Astrocyte of the cerebellum (primary cell): ENCODE measurements at regions not wholly inside any gene's neighbourhood (a gene's known extent, or its start where the extent isn't known, plus 50 kb on each side); places are given as distances from the start of the nearest gene placed in this dataset.

Experiments
- DNase-seq: peaks from one replicate; pipeline ENCODE4 v3.0.0-alpha.2; 2011; ENCODE audit warnings: low read depth
- H3K4me3 ChIP-seq: 2 replicates; pipeline ENCODE4 v1.5.1; 2011; ENCODE audit warnings: mild to moderate bottlenecking, low read depth, low read length, moderate library complexity
- in situ Hi-C: cut with HindIII; loops from 2 replicates; pipeline ENCODE4 v1.10.0; 2017; ENCODE audit warnings: low sequenced_read_pairs
- TF ChIP-seq, protein P1 (sequence below): IDR thresholded peaks from 2 replicates; pipeline ENCODE4 v1.5.1; 2012; ENCODE audit warnings: low read length, low read depth, moderate library complexity, mild to moderate bottlenecking; ENCODE audit errors: missing control alignments

DNA sequence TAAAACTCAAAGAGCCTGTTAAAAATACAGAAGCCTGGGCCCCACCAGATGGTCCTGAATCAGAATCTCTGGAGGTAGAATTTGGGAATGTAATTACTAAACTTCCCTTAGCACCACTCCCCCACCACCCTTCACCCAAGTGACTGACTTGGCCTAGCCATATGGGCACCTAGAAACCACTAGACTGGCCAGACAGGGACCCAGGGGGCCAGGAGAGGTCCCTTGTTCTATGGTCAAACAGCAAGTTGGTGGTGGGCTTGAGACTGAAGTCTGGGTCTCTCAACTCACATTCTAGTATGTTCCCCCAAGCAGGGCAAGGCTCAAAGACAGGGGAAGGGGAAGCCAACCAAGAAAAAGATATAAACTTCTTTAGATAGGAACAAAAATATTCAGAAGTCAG lies 301.5 kb upstream of the TLE3 start:
- no peak overlapping the region for H3K4me3 ChIP-seq
- no peak for DNase-seq
- in situ Hi-C loops, result no loop called here
- TF ChIP-seq, protein P1, sequence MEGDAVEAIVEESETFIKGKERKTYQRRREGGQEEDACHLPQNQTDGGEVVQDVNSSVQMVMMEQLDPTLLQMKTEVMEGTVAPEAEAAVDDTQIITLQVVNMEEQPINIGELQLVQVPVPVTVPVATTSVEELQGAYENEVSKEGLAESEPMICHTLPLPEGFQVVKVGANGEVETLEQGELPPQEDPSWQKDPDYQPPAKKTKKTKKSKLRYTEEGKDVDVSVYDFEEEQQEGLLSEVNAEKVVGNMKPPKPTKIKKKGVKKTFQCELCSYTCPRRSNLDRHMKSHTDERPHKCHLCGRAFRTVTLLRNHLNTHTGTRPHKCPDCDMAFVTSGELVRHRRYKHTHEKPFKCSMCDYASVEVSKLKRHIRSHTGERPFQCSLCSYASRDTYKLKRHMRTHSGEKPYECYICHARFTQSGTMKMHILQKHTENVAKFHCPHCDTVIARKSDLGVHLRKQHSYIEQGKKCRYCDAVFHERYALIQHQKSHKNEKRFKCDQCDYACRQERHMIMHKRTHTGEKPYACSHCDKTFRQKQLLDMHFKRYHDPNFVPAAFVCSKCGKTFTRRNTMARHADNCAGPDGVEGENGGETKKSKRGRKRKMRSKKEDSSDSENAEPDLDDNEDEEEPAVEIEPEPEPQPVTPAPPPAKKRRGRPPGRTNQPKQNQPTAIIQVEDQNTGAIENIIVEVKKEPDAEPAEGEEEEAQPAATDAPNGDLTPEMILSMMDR, result no peak

DNA sequence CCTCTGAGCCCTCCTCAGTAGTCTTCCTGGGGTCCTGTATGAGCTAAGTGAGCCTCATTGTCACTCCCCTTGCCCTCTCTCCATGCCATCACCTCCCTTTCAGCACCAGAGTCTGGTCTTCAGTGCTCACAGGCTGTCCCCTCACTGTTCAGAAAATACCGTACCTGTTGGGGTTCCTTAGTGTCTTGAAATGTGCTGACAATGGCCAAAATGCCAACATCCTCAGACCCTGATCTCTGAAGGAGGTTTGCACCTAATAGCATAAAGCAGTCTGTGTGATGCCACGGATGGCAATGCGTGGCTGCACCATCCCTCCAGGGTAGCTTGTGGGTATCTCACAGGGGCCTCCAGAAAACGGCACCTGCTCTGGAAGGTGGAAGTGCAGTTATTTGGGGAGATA lies 301.0 kb upstream of the TLE3 start:
- TF ChIP-seq, protein P1, result no peak
- DNase-seq, result no peak

DNA sequence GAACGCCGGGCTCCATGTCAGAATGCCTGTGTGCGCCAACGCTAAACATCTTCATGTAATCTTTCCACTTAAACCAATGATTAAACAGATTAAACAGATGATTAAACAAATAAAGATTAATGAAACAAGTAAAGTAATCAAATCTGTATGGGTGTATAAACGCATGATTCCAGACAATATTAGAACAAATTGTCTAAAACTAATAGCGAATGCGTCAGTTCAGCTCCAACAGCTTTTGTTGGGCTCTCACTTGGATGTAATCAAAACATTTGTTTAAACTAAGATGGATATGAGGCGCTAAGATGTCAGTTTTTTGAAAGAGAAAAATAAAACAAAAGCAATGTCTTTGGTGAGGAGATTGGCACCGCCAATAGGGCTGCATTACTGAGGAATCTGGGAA lies 299.1 kb upstream of the TLE3 start:
- in situ Hi-C loops, result no loop called here

More for the DNA sequence above, 301.0 kb upstream of the TLE3 start:
- no peak overlapping the region for H3K4me3 ChIP-seq
- in situ Hi-C loops, result no loop called here

DNA sequence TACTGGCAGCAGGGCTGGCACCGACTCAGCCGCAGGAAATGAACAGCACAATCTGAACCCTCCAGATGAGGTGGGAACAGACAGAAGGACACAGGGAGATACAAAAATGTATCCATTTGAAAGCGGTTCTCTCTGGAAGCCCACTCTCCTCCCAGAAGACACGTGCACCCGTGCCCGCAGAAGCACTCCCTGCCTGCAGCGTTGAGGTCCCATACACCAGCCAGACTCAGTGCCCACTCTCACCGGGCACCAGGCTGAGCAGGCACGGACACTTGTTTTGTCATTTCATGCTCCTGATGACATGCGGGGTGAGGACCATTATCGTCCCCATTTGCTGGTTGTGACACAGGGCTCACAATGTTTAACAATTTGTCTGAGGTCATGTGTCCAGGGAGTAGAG lies 297.4 kb upstream of the TLE3 start:
- no peak for DNase-seq
- in situ Hi-C loops, result no loop called here

More for the DNA sequence above, 299.1 kb upstream of the TLE3 start:
- DNase-seq, result no peak
- no peak overlapping the region for H3K4me3 ChIP-seq
- TF ChIP-seq, protein P1, result no peak

DNA sequence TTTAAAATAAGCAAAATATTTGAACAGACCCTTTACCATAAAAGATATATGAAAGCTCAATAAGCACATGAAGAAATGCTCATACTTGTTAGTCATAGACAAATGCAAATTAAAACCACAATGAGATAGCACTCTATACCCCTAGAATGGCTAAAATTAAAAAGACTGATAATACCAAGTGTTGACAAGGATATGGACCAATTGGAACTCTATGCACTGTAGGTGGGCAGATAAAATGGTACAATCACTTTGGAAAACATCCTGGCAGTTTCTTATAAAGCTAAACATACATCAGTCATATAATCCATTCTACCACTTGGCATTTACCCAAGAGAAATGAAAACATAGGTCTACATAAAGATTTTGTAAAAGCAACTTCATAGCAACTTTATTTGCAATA lies 293.0 kb upstream of the TLE3 start:
- H3K4me3 ChIP-seq, result no peak overlapping the region
- TF ChIP-seq, protein P1, result no peak
- DNase-seq, result no peak
- in situ Hi-C loops, result no loop called here

More for the DNA sequence above, 297.4 kb upstream of the TLE3 start:
- TF ChIP-seq, protein P1, result no peak
- no peak overlapping the region for H3K4me3 ChIP-seq

DNA sequence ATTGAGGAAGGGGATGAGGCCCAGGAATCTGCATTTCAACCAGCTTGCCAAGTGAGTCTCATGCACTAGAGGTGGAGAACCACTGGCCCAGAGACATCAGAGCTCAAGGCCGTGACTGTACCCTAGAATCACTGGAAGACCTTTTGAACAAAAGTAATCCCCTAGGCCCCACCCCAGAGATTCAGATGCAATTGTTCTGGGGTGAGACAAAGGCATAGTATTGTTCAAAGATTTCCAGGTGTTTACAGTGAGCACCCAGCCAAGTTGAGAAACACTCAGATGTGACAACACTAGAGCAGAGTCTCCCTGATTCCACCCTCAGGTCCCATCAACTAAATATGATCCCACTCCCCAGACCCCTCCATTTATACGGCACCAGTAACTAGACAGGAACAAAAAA lies 290.3 kb upstream of the TLE3 start:
- in situ Hi-C loops, result loop anchor here (5.0 kb wide), 1 partner anchor 44 kb away; no protein-coding TSS in a partner anchor
- H3K4me3 ChIP-seq, result no peak overlapping the region
- TF ChIP-seq, protein P1, result no peak
- DNase-seq, result no peak

DNA sequence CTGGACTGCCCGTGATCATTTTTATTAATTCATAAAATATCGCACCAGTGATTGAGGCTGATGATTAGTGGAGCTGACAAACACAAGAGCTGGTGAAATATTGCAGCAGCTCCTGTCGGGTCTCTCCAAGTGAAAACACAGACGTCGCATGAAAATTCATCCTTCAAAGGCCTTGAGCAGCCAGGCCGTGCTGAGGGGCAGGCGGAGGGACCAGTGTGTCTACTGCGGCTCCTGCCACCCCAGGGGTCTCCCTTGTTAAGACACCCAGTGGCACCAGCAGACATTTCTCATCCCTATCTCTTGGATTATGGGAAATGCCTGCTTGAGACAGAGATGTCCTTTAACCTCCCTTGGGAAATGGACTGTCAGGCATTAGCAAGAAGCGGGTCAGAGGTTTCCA lies 289.4 kb upstream of the TLE3 start:
- in situ Hi-C loops, result loop anchor here (5.0 kb wide), 1 partner anchor 45 kb away; no protein-coding TSS in a partner anchor
- DNase-seq, result no peak
- TF ChIP-seq, protein P1, result no peak
- no peak overlapping the region for H3K4me3 ChIP-seq
